Stimulated activated CD8-positive, alpha-beta memory T cell treated with anti-CD3 and anti-CD28 coated beads, Interleukin-7, amount 100 ng/mL, for 1 hour (primary cell): ENCODE measurements at regions not wholly inside any gene's neighbourhood (a gene's known extent, or its start where the extent isn't known, plus 50 kb on each side); places are given as distances from the start of the nearest gene placed in this dataset.

Experiments used
- DNase-seq, 2 donors: peaks; one replicate each; pipeline ENCODE4 v3.0.0-alpha.2; 2020; ENCODE audit warnings: low read depth in 2 of 2

DNA sequence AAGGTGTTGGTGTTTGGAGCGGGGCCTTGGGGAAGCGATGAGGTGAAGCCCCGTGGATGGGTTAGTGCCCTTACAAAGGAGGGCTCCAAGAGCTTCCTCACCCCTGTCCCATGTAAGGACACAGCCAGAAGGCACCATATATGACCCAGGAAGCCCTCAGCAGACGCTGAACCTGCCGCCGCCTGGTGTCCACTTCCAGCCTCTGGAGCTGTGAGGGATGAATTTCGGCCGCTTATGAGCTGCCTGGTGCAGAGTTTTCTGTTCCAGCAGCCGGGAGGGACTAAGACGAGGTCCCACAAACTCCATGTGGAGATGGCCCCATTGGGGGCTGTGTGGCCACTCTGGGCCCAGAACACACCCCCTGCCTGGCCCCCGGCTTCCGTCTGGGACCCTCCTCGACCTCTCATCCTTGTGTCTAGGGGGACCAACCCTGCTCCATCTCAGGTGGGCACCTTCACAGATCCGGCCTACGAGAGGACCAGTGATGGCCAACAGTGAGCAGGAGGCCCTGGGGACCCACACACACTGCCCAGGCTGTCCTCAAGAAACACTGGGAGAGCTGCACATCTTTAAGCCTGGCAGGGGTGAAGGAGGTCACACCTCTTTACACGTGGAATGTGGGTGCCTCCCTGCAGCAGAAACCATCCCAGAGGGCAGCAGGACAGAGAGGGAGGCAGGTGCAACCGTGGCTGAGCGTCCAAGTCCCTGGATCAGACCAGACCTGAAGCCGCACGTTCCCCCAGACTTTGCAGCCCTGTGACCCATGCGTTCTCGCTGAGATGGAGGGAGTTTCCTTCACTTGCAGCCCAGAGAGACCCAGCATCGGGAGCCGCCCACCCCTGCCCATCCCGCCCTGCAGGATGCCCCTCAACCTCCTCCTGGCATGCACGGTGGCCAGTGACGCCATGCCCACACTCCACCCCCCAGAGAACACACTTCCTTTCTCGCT is 96.1 kb downstream of the PDGFA start:
- DNase-seq, result no peak

DNA sequence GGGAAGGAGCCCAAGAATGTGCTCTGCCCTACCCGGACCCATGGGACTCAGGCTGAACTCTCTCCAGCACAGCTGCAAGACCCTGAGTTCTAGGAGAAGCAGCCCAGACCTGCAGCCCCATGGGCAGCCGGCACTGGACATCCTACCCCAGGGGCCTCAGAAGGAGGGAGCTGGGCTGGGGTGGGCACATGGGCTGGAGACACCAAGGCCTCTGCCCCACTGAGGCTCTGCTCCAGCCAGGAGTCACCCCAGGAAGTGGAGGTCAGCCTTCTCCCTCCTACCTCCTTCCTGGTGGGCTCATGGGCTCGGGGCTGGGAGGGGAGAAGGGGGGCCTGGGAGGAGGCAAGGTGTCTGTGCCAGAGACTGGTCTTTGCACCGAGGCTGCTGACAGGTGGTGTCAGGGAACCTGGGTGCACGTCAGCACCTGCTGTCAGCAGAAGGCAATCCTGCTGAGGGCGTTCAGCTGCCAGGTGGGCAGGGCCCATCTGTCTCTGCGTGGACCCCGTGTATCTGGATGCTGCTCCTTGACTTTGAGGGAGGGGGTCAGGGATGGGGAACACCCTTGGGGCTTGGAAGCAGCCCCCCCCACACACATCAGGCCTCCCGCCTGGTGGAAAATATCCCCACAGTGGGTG is 95.2 kb downstream of the PDGFA start:
- DNase-seq, result no peak

DNA sequence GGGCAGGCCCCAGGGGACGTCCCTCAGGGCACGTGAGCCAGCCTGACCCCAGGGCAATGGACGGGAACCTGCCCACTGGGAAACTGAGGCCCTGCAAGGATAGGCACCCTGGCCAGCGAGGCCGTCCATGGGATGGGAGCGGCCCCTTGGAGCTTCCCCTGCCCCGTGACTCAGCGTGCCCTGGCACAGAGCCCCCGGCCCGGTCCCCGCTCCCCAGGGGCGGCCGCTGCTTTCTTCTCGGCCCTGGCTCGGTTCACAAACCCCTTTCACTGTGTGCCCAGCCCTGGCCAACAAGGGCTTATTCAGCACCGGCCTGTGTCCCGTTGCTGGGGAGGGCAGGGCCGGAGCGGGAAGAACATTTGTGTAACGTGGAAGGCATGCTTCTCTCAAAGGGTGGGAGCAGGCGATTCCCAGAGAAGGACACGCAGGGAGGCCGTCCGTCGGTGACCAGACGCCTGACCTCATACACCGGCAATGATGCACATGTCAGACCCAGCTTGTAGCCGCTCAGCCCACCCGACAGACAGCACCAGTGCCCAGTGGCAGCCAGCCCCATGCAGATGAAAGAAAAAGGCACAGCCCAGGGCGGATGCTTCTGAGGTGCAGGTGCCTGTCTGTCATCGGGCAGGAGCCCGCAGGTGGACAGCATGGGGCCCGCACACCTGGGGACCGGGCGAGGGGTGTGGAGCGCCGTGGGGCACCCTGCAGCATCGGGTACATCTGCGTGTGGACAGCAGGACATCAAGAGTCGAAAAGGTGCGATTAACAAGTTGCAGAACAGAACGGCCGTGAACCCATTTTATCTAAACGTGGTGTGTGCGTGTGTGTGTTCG is 94.5 kb downstream of the PDGFA start:
- no peak for DNase-seq

DNA sequence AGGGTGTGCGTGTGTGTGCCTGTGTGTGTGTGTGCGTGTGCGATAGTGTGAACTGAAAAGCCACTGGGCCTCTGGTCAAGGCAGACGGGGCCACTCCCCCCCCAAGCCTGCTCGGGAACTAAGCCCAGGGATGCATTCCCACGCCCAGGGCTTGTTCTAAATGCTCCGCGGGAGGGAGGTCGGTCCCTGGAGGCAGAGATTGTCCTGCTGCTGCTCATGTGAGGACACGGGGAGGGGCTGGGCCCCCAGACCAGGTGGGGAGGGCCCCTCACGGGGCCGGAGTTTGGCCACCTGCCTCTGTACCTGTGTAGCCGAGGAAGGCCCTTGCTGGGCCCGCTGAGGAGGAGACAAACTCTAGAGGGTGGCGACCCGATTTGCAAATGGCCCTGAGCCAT is 93.9 kb downstream of the PDGFA start:
- no peak for DNase-seq

DNA sequence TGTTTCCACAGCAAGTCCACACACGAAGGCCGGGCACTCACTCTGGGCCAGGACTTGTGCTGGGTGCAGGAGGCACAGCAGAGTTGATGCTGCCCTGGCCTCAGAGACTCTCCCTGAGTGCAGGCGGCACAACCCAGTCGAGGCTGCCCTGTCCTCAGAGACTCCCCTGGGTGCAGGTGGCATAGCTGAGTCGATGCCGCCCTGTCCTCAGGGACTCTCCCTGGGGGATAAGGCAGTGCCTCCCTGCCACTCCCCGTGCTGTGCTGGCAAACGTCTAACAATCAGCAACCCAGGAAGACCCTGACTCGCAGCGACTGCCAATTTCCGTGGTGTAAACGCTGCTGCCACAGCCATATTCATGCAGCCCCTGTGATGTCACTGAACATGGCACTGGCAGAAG is 93.1 kb downstream of the PDGFA start:
- no peak for DNase-seq

DNA sequence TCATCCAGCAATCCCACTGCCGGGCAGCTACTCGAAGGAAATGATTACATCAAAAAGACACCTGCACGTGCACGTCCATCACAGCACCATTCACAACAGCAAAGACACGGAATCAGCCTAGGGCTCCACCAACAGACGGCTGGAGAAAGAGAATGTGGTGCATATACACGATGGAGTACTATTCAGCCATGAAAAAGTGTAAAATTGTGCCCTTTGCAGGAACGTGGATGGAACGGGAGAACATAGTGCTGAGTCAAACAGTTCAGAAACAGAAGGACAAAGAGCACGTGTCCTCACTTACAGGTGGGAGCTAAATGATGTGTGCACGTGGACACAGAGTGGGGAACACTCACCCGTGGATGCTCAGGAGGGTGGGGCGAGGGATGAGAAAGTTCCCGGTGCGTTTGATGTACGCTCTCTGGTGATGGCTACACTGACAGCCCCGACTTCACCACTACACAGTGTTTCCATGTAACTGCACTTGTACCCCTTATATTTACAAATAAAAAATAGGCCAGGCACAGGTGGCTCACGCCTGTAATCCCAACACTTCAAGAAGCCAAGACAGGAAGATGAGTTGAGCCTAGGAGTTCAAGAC is 92.0 kb downstream of the PDGFA start:
- DNase-seq, result no peak

DNA sequence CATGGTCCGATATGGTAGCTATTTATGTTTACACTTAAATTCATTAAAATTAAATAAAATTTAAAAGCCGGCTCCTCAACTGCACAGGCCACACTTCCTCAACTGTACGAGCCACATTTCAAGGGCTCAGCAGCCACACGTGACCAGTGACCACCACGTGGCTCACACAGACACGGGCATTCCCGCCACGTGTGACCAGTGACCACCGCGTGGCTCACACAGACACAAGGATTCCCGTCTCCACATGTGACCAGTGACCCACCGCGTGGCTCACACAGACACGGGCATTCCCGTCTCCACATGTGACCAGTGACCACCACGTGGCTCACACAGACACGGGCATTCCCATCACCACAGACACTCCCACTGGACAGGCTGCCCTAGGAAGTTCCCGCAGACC is 91.3 kb downstream of the PDGFA start:
- DNase-seq, result no peak

DNA sequence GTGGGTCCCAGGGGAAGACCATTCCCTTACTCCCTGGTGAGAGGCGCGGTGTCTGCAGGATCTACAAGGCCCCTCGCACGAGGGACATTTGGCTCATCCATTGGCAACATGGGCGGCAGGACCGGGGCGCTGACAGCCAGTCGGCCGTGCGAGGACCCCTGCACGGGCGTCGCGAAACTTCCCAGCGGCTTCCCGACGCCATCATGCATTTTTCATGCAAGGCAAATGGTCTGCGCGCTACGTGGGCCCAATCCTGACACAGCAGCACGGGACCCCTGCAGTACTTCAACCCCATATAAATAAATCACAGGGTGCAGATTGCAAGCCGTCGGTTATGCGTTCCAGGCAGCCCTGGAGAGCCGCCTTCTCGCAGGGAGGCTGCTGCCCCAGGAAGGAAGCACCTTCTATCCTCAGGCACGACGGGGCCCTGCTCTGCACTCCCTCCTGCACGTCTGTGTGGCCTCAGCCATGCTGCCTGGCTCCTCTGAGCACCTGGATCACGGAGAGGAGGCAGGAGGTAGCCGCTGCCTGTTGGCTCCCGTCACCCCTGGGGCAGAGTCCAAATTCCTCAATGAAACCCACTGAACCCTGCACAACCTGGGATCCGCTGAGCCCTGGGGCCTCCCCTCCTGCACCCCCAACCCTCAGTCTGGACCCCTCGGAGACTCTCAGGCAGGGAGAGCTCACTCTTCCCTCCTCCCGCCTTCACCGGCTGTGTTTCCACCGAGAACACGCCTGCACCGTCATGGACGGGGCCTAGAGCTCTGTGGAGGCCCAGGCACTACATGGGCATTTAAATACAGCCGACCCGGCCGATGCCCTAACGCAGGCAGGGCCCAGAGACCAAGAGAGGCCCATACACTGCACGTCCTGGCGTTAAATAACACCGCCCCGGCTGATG is 90.5 kb downstream of the PDGFA start:
- DNase-seq, result no peak

DNA sequence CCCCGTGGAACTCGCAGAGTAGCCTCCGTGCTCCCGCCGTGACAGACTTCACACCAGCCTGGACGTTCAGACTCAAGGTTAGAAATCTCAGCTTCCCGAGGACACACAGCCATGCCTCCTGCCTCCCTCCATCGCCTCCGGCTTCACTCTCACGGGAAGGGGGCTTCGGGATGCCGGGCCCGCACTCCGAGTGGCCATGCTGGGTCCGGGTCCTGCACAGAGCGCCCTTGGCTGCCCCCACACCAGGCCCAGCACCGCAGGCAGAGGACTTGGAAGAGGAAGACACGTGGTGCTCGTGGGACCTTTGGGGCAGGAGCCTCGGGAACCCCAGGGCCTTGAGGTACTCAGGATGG is 89.8 kb downstream of the PDGFA start:
- DNase-seq, result no peak

DNA sequence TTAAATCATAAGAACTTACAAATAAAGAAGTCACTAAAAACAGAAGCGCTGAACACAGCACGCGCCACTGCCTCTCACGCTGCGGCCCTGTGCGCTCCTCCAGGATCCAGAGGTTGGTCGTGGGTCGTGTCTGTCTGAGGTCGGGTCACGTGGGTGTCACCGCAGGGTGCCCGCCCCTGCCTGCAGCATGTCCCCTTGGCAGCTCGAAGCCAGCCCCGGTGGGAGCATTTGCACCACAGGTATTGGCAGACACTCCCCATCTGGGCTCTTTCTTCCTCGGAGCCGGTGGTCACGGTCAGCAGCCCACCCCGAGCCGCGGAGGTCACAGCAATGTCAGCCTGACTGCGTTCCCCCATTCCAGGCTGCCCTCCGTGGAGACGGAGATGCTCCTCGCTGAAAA is 88.6 kb downstream of the PDGFA start:
- DNase-seq, result no peak

DNA sequence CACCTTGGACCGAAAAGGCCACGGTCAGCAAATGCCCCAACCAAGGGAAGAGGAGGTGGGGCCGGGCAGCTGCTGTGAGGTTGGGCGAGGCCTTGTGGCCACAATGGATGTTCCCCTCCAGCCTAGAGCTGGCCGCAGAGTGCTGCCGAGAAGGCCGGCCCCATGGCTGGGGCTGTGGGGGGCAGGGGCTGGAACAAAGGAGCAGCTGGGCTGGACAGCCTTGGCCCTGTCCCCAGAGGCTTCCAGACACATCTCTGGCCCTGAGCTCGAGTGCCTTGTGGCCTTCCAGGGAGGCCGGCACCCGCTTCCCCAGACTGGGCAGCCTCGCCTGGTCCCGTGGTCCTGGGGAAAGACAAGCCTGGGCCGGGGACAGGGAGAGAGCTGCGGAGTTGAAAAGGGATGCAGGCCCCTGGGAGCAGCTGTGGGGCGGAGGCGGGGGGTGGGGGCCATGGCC is 88.0 kb downstream of the PDGFA start:
- no peak for DNase-seq

DNA sequence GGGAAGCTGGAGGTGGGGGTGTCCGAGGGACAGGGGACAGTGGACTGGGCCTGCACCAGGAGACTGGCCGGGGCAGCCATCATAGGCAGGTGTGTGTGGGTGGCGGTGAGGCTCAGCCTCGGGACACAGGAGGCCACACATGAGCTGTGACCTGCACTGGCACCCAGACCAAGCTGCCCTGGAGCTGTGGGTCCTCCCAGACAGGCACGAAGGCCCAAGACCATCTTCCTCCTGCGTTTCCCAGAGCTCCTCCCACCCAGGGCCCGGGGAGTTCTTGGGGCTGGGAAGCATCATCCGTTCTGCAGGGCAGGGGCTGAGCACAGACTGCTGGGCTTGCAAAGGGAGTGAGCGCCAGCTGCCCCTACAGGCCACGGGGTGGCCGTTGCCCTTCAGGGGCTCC is 87.4 kb downstream of the PDGFA start:
- no peak for DNase-seq

DNA sequence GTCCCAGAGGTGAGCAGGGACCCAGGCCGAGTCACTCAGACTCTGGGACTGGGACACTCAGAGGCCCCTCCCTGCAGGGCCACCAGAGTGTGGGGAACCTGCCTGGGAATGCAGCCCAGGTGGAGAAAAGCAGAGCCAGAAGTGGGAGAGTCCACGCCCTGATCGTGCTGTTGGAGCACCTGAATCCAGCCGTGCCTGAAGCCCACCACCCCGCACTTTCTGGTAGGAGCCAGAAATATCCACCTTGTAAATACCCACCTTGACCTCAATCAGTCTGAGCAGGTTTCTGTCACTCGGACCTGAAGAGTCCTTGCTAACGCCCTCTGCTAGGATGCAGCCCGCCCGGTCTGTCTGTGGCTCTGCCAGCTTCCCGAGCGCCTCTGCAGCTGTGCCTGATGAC is 86.7 kb downstream of the PDGFA start:
- DNase-seq, result no peak

DNA sequence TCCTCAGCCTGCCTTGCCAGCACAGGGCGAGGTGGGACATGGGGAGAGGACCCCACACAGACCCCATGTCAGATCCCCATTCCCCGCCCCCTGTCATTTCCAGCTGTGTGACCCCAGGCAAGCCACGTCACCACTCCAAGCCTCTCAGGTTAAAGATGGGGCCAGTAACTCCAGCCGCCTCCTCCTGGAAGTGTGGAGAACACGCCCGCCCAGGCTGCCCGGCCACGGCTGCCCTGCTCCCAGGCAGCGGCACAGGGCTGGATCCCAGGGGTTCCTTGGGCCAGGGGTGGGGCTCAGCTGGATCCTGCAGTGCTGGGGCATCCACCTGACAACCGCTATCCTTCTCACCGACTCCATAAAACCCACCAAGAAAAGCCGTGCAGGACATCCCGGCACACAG is 86.1 kb downstream of the PDGFA start:
- no peak for DNase-seq

DNA sequence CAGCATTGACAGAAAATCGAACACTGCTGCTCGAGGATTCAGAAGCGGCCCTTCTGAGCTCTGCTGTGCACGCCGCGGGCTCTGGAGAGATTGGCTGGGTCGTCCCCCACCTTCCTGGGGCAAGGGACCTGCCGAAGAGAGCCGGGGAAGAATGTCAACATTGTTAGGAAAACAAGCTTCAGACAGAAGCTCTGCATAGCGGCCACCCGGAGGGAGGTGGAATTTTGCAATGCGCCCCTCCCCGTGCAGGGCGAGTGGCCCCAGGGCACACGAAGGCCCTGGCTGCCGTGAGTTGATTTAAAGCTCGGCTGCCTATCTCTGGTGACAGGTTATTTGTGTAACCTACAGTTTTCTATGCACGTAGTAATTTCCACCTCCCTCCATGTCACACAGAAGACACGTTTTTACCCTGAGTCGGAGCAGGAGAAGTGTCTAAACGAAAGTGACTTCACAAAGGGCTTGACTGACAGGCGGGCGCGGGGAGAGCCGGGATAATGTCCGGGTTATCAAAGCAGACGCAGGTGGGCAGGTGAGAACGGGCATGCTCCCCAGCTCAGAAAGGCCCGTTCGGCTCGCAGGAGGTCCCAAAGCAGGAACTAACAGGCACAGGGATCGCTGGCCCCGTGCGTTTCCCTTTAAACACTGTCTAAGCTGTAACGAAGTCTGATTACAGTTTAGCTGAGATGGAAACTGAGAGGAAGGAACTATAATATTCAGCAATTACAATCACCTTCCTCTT is 84.6 kb downstream of the PDGFA start:
- DNase-seq, result no peak

DNA sequence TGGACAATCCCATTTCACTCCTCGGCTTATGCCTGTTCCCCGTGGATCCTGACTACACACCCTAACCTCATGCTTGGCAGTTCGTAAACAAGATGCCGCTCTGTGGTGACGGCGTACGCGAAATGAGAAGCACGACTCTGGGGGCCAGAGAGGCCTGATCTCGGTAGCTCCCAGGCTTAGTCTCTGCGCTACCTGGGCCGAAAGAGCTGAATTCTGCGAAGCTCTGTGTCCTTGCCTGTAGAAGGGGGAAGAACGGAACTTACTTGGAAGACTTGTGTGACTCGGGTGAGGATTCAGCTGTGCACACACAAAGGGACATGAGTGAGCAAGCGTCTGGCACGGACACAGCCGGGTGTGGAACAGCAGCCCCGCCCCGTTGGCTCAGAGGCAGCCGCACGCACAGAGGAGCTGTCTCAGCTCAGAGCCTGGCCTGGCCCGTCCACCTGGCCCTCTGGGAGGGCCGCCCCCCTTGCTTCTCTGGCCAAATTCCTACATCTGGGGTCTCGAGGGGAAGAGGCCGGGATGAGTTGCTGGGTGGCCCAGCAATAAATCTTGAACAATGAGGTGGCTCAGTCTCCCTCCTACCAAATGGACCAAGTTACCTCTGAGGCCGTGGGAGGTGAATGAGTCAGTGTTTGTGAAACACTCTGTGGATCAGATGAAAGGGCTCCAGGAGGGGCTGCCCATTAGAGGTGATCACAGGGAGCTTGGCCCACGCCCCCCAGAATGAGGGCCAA is 83.8 kb downstream of the PDGFA start:
- no peak for DNase-seq

DNA sequence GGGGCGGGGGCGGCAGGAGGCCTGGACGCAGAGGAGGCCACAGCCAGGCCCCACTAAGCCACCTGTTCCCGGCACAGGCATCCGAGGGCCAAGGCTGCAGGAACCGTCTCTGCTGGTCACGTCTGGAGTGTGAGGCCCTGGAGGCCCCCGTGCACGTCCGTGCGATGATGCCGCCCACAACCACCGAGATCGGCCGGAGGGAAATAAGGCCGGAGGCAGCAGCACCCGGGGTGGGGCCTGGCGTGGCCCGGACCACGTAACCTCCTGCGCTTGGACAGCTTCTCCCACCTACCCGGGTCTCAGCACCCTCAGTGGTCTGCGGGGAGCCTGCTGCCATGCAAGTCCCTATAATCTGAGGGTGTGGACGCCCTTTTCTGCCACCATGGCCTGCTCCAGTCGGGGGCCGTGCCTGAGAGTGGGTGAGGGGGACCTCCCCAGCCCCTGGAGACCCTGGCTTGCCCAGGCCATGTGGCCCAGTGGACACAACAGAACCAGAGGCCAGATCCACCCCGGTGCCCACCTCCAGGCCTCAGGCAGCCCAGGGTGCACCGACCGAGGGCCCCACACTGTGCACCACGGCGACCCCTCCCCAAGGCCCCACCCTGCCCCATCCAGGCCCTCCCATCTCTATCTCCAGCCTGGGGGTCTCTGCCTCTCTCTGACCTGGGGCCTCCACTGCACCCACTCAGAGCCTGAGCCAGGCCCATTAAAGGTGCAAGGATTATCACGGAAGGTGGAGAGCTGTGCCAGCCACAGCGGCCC is 83.1 kb downstream of the PDGFA start:
- DNase-seq, result no peak

DNA sequence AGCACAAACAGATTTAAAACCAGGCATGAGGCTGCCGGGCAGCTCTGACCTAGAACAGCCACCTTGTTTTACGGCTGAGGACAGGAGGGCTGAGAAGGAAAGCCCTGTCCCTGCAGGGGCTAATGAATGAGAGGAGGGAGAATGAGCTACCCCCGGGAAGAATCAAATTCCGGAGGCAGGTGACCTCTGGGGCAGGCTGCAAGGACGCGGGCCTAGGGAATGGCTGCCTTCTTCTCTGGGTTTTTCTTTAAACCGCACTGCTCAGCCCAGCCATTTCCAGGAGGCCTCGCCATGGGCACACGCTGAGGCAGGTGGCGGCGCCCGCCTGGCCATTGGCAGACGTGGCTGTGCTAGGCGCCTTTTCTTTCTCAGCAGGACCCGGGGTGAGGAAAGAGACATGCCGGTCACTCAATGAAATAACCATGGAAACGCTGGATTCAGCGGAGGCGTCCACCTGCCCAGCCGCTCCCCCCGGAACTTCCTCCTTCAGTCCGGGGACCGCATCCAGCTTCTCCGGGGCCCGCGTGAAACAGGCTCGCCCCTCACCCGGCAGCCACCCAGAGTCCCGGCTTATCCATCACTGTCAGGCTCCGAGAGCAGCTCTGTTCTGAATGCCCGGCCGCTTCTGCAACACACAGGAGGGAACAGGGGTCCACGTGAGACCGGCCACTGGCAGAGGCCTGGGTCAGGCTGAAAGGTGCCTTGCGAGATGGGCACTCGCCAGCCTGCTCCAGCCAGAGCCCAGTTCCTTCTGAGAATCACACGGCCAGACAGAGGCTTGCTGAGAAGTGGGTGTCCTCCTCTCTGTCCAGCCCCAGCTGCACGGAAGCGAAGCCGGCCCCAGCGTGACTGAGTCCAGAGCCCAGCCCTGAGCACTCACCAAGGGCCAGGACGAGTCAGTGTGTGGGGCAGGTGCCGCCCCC is 82.1 kb downstream of the PDGFA start:
- no peak for DNase-seq
